Esophagus squamous epithelium (tissue), 4 donors: ENCODE measurements at regions not wholly inside any gene's neighbourhood (a gene's known extent, or its start where the extent isn't known, plus 50 kb on each side); places are given as distances from the start of the nearest gene placed in this dataset.

Experiments used
- POLR2A ChIP-seq, 4 donors: fragments of 450-650 bp; IDR thresholded peaks; one replicate each; pipeline ENCODE4 v1.6.1; 2017; ENCODE audit warnings: antibody characterized with exemption in 4 of 4, mild to moderate bottlenecking in 4 of 4, moderate library complexity in 3 of 4
- TF ChIP-seq, protein P1 (sequence below), 6 experiments: fragments of 450-650 bp in 4 of 6; fragments of 200-600 bp in 2 of 6; sonication (generic) in 2 of 6; IDR thresholded peaks; one replicate each; pipeline ENCODE4 v1.5.1; 2016 to 2019; ENCODE audit warnings: antibody characterized with exemption in 6 of 6, mild to moderate bottlenecking in 4 of 6, moderate library complexity in 4 of 6

DNA sequence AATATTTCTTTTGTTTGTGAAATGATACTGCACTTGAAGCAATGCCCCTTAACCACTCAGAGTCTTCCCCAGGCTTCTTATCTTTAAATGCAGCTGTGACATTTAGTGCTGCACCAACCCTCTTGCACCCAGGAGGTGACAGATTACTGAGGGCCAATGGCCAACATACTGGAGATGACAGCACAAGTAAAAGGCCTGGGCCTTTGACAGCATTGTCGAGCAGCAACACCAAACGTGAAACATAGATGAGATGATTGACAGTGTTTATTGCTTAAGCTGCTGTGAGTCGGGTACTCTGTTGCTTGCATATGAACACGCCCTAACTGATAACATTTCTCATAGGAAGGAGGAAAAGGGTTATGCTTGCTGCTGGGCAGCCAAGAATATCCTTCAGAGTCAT is 80.3 kb downstream of the THNSL2 start:
- TF ChIP-seq, protein P1, sequence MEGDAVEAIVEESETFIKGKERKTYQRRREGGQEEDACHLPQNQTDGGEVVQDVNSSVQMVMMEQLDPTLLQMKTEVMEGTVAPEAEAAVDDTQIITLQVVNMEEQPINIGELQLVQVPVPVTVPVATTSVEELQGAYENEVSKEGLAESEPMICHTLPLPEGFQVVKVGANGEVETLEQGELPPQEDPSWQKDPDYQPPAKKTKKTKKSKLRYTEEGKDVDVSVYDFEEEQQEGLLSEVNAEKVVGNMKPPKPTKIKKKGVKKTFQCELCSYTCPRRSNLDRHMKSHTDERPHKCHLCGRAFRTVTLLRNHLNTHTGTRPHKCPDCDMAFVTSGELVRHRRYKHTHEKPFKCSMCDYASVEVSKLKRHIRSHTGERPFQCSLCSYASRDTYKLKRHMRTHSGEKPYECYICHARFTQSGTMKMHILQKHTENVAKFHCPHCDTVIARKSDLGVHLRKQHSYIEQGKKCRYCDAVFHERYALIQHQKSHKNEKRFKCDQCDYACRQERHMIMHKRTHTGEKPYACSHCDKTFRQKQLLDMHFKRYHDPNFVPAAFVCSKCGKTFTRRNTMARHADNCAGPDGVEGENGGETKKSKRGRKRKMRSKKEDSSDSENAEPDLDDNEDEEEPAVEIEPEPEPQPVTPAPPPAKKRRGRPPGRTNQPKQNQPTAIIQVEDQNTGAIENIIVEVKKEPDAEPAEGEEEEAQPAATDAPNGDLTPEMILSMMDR (IDR thresholded peaks at IDR 0.05), result no peak
- no peak for TF ChIP-seq POLR2A (IDR thresholded peaks at IDR 0.05)
